ENCODE measurements at regions not wholly inside any gene's neighbourhood (a gene's known extent, or its start where the extent isn't known, plus 50 kb on each side); places are given as distances from the start of the nearest gene placed in this dataset.

- DNase-seq (ENCODE audit: low spot score) = no peak
- H3K27ac ChIP-seq = no peak overlapping the region
- no peaks in the 10 kb centered on the region for H3K9me3 ChIP-seq
- TF ChIP-seq, protein P1, sequence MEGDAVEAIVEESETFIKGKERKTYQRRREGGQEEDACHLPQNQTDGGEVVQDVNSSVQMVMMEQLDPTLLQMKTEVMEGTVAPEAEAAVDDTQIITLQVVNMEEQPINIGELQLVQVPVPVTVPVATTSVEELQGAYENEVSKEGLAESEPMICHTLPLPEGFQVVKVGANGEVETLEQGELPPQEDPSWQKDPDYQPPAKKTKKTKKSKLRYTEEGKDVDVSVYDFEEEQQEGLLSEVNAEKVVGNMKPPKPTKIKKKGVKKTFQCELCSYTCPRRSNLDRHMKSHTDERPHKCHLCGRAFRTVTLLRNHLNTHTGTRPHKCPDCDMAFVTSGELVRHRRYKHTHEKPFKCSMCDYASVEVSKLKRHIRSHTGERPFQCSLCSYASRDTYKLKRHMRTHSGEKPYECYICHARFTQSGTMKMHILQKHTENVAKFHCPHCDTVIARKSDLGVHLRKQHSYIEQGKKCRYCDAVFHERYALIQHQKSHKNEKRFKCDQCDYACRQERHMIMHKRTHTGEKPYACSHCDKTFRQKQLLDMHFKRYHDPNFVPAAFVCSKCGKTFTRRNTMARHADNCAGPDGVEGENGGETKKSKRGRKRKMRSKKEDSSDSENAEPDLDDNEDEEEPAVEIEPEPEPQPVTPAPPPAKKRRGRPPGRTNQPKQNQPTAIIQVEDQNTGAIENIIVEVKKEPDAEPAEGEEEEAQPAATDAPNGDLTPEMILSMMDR (IDR thresholded peaks at IDR 0.05) = no peak
- H3K4me3 ChIP-seq = no peak overlapping the region
- no peaks in the 10 kb centered on the region for H3K36me3 ChIP-seq
- H3K27me3 ChIP-seq = no peaks in the 10 kb centered on the region
- no peaks in the 10 kb centered on the region for H3K4me1 ChIP-seq
These were observed 1465.5 kb downstream of the SLITRK5 start for GRCh38 chr13:89136678-89137077.

DNA sequence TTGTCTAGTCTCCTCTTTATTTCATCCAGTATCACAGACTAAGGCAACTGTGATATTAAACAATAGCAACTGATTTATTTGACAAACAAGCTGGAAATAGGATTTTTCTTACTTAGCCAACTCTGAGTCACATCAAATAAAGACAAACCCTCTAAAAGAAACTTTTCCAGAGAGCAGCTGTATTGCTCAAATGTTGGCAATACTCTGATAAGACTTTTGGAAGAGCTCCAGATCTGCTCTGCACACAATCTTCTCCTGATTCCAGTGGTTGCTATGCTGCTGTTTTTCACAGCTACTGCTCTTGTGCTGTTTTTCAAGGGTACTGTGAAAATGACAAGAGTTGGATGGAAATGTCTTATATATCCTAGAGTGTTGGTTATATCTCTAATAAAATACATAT is 1479.2 kb downstream of the SLITRK5 start:
- no peak overlapping the region for H3K27ac ChIP-seq
- H3K27me3 ChIP-seq = no peaks in the 10 kb centered on the region
- no peak for DNase-seq (ENCODE audit: low spot score)
- H3K4me3 ChIP-seq = no peak overlapping the region
- H3K4me1 ChIP-seq = no peaks in the 10 kb centered on the region
- TF ChIP-seq, protein P1 (IDR thresholded peaks at IDR 0.05) = no peak
- no peaks in the 10 kb centered on the region for H3K36me3 ChIP-seq
- peaks cover 0 to 13% of the 10 kb centered on the region in 2 donors for H3K9me3 ChIP-seq

- H3K9me3 ChIP-seq = peaks cover 0 to 10% of the 10 kb centered on the region in 2 donors
- H3K36me3 ChIP-seq = no peaks in the 10 kb centered on the region
- TF ChIP-seq, protein P1 (IDR thresholded peaks at IDR 0.05) = no peak
- H3K4me1 ChIP-seq = no peaks in the 10 kb centered on the region
- H3K27me3 ChIP-seq = no peaks in the 10 kb centered on the region
- H3K27ac ChIP-seq = no peak overlapping the region
- no peak overlapping the region for H3K4me3 ChIP-seq
- DNase-seq (ENCODE audit: low spot score) = no peak
These were observed 1482.8 kb downstream of the SLITRK5 start for GRCh38 chr13:89153941-89154340.

- Histone ChIP-seq H3K27me3 (no peaks in the 10 kb centered on the region), H3K4me1 (no peaks in the 10 kb centered on the region), H3K27ac (no peak overlapping the region), H3K9me3 (no peaks in the 10 kb centered on the region), H3K36me3 (no peaks in the 10 kb centered on the region), H3K4me3 (no peak overlapping the region)
- TF ChIP-seq, protein P1 (IDR thresholded peaks at IDR 0.05) = no peak
- DNase-seq (ENCODE audit: low spot score) = no peak
These were observed 1491.9 kb downstream of the SLITRK5 start for GRCh38 chr13:89163096-89163495.

DNA sequence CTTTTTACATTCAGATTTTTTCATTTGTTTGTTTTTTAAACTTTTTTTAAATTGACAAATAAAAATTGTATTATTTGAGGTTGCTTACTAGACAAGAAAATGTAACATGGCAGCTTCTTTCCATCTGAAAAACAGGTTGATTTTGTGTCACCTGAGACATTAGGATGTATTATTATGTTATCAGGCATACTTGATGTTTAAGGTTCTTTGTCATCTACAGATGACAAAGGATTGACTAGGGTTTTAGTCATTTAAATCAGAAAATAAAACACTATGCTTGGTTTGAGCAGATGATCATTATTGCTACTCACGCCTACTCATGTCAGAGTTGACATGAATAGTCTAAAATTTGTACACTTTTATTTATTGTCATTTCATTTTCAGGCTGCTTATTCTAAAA is 1494.5 kb downstream of the SLITRK5 start:
- H3K4me1 ChIP-seq = no peaks in the 10 kb centered on the region

DNA sequence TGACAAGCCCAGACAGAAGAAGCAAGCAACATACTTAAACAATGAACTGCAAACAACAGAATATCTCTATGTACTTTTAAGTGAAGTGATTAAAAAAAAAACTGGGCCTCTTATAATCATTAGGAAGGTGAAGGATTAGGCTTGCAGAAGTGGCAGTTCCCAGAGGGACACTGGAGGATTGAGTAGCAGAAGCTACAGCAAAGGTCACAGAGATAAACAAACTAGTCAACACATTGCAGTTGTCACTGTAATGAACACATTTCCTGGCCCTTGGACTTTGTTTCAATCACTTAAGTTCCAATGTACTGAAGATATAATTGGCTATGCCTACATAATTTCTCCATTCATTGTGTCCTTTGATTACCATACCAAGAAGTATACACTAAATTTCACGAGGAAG is 1498.8 kb downstream of the SLITRK5 start:
- Histone ChIP-seq H3K4me1 (no peaks in the 10 kb centered on the region), H3K36me3 (no peaks in the 10 kb centered on the region), H3K27me3 (no peaks in the 10 kb centered on the region), H3K27ac (no peak overlapping the region), H3K9me3 (no peaks in the 10 kb centered on the region), H3K4me3 (no peak overlapping the region)
- TF ChIP-seq, protein P1 (IDR thresholded peaks at IDR 0.05) = no peak
- DNase-seq (ENCODE audit: low spot score) = no peak

More for the DNA sequence above, 1494.5 kb downstream of the SLITRK5 start:
- no peak overlapping the region for H3K4me3 ChIP-seq
- DNase-seq (ENCODE audit: low spot score) = no peak
- no peak overlapping the region for H3K27ac ChIP-seq
- H3K9me3 ChIP-seq = no peaks in the 10 kb centered on the region
- TF ChIP-seq, protein P1 (IDR thresholded peaks at IDR 0.05) = no peak
- no peaks in the 10 kb centered on the region for H3K36me3 ChIP-seq
- H3K27me3 ChIP-seq = no peaks in the 10 kb centered on the region

Measured in right atrium auricular region (tissue), 2 donors.